ENCODE measurements at regions not wholly inside any gene's neighbourhood (a gene's known extent, or its start where the extent isn't known, plus 50 kb on each side); places are given as distances from the start of the nearest gene placed in this dataset.

- ChIA-PET CTCF (no interaction called here), POLR2A (ENCODE audit: unreplicated experiment) (no interaction called here)
- Histone ChIP-seq H3K4me2 (no peak overlapping the region), H3K27ac (no peak overlapping the region), H3K4me1 (replicated peaks; ENCODE audit: insufficient read depth) (no peaks in the 10 kb centered on the region), H4K20me1 (ENCODE audit: insufficient read depth) (no peaks in the 10 kb centered on the region), H3K9me2 (ENCODE audit: insufficient read depth) (no peaks in the 10 kb centered on the region), H3K36me3 (ENCODE audit: low read depth) (no peaks in the 10 kb centered on the region), H2AFZ (no peak overlapping the region), H3K9me3 (ENCODE audit: insufficient read depth, low read depth) (no peaks in the 10 kb centered on the region), H3K79me2 (ENCODE audit: low read depth) (no peaks in the 10 kb centered on the region), H3F3A (ENCODE audit: insufficient read depth, low read depth) (no peaks in the 10 kb centered on the region), H3K27me3 (ENCODE audit: insufficient read depth, low read depth) (no peaks in the 10 kb centered on the region), H3K4me3 (no peak overlapping the region)
- TF ChIP-seq, protein P1, sequence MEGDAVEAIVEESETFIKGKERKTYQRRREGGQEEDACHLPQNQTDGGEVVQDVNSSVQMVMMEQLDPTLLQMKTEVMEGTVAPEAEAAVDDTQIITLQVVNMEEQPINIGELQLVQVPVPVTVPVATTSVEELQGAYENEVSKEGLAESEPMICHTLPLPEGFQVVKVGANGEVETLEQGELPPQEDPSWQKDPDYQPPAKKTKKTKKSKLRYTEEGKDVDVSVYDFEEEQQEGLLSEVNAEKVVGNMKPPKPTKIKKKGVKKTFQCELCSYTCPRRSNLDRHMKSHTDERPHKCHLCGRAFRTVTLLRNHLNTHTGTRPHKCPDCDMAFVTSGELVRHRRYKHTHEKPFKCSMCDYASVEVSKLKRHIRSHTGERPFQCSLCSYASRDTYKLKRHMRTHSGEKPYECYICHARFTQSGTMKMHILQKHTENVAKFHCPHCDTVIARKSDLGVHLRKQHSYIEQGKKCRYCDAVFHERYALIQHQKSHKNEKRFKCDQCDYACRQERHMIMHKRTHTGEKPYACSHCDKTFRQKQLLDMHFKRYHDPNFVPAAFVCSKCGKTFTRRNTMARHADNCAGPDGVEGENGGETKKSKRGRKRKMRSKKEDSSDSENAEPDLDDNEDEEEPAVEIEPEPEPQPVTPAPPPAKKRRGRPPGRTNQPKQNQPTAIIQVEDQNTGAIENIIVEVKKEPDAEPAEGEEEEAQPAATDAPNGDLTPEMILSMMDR (conservative IDR thresholded peaks at IDR 0.05) = no peak
- no peak for TF ChIP-seq EZH2 (IDR thresholded peaks at IDR 0.05; ENCODE audit: low read depth)
- intact Hi-C loops (cut with micrococcal nuclease; ENCODE audit: unreplicated experiment) = no loop called here
- DNase-seq = no peak
- no TSS peak for BruUV-seq (replicated peaks)
These were observed 733.9 kb upstream of the KLHL1 start for GRCh38 chr13:70842062-70842644.

DNA sequence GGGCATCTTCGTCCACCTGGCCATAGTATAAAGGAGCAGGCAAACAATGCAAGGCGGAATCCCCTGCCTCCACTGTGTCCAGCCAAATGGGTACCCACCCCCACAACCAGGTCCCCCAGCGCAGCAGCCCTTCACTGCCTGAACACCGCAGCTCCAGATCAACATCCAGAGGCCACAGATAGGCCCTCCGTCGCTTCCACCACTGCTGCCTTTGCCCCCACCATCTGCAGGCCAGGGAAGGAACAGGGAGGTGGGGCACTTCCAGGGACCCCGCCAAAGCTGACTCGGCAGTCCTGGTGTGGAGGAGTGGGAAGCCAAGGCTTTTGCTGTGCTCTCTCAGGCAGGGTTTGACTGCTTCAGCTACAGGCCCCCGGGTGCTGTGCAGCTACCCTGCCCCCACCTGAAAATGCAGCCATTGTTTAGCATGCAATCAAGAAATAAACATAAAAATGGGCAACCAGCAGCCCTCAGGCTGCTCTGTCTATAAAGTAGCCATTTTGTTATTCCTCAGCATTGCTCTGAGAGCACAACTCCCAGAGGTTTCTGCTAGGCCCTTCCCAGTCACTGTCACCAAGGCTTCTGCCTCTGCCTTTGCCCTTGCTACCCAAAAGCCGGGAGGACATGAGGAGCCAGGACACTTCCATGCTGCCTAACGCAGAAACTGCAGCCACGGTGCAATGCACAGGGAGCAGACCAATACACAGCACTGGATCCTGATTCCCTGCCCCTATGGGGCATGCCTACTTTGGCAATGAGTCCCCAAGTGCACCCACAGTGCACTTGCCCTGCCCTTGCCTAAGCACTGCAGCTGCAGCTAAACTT, 733.2 kb upstream of the KLHL1 start:
- CTCF ChIA-PET = no interaction called here
- BruUV-seq (replicated peaks) = no TSS peak
- no peaks in the 10 kb centered on the region for H3F3A ChIP-seq (ENCODE audit: insufficient read depth, low read depth)
- H3K9me3 ChIP-seq (ENCODE audit: insufficient read depth, low read depth) = no peaks in the 10 kb centered on the region
- no peaks in the 10 kb centered on the region for H3K79me2 ChIP-seq (ENCODE audit: low read depth)
- POLR2A ChIA-PET (ENCODE audit: unreplicated experiment) = no interaction called here
- intact Hi-C loops (cut with micrococcal nuclease; ENCODE audit: unreplicated experiment) = no loop called here
- H3K27ac ChIP-seq = no peak overlapping the region
- no peak for DNase-seq
- H3K9me2 ChIP-seq (ENCODE audit: insufficient read depth) = no peaks in the 10 kb centered on the region
- no peaks in the 10 kb centered on the region for H3K4me1 ChIP-seq (replicated peaks; ENCODE audit: insufficient read depth)
- no peaks in the 10 kb centered on the region for H4K20me1 ChIP-seq (ENCODE audit: insufficient read depth)
- TF ChIP-seq, protein P1 (conservative IDR thresholded peaks at IDR 0.05) = no peak
- no peak overlapping the region for H2AFZ ChIP-seq
- no peak overlapping the region for H3K4me3 ChIP-seq
- H3K36me3 ChIP-seq (ENCODE audit: low read depth) = no peaks in the 10 kb centered on the region
- H3K4me2 ChIP-seq = no peak overlapping the region
- H3K27me3 ChIP-seq (ENCODE audit: insufficient read depth, low read depth) = no peaks in the 10 kb centered on the region

DNA sequence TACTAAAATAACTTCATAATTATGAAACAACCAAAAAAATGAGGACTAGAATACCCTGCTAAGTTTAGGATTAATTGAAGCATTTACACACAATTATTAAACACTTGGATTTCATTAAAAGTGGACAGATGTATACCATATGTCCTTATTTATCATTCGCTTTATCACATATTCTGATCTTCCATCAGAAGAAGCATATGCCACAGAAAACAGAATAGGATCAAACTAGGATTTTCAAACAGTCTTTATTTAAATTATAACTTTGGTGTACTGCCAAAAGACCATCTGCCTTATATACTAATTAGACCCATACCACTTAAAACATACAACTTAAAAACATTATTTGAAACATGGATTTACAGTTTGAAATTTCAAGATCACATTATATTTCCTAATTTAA, 727.1 kb upstream of the KLHL1 start:
- intact Hi-C loops (cut with micrococcal nuclease; ENCODE audit: unreplicated experiment) = no loop called here
- no peak overlapping the region for H3K4me2 ChIP-seq
- no peak overlapping the region for H3K4me3 ChIP-seq
- BruUV-seq (replicated peaks) = no TSS peak
- H3K9me2 ChIP-seq (ENCODE audit: insufficient read depth) = no peaks in the 10 kb centered on the region
- no peak for DNase-seq
- ChIA-PET CTCF (no interaction called here), POLR2A (ENCODE audit: unreplicated experiment) (no interaction called here)
- H3K27ac ChIP-seq = no peak overlapping the region
- no peaks in the 10 kb centered on the region for H3K79me2 ChIP-seq (ENCODE audit: low read depth)
- no peaks in the 10 kb centered on the region for H3K4me1 ChIP-seq (replicated peaks; ENCODE audit: insufficient read depth)
- no peak overlapping the region for H2AFZ ChIP-seq
- no peaks in the 10 kb centered on the region for H4K20me1 ChIP-seq (ENCODE audit: insufficient read depth)
- no peaks in the 10 kb centered on the region for H3K9me3 ChIP-seq (ENCODE audit: insufficient read depth, low read depth)
- TF ChIP-seq EZH2 (IDR thresholded peaks at IDR 0.05; ENCODE audit: low read depth) = no peak
- TF ChIP-seq, protein P1 (conservative IDR thresholded peaks at IDR 0.05) = no peak
- no peaks in the 10 kb centered on the region for H3F3A ChIP-seq (ENCODE audit: insufficient read depth, low read depth)
- no peaks in the 10 kb centered on the region for H3K36me3 ChIP-seq (ENCODE audit: low read depth)
- no peaks in the 10 kb centered on the region for H3K27me3 ChIP-seq (ENCODE audit: insufficient read depth, low read depth)

Data from PC-9 (cell line).